Astrocyte (in vitro differentiated cells and primary cell): ENCODE measurements at regions not wholly inside any gene's neighbourhood (a gene's known extent, or its start where the extent isn't known, plus 50 kb on each side); places are given as distances from the start of the nearest gene placed in this dataset.

Experiments
- DNase-seq: peaks from one replicate; pipeline ENCODE4 v3.0.0-alpha.2; 2010; ENCODE audit warnings: low read depth
- FAIRE-seq: peaks from 2 replicates; lab custom pipeline; 2011; peaks lifted over from hg19 to GRCh38; lab: Jason Lieb, UNC
- H2AFZ ChIP-seq: 2 replicates; pipeline ENCODE4 v1.6.0; 2012; ENCODE audit warnings: low read depth, low read length, inconsistent platforms
- H3K27ac ChIP-seq: 2 replicates; pipeline ENCODE4 v1.5.1; 2011; ENCODE audit warnings: low read depth, low read length, inconsistent platforms
- H3K27me3 ChIP-seq: 2 replicates; pipeline ENCODE4 v1.6.0; 2011; ENCODE audit warnings: low read length, inconsistent platforms; ENCODE audit not compliant: insufficient read depth
- H3K36me3 ChIP-seq: 2 replicates; pipeline ENCODE4 v1.5.1; 2011; ENCODE audit warnings: low read length, inconsistent platforms; ENCODE audit not compliant: insufficient read depth
- H3K4me1 ChIP-seq: 2 replicates; pipeline ENCODE4 v1.5.1; 2011; ENCODE audit warnings: low read length, inconsistent platforms; ENCODE audit not compliant: insufficient read depth
- H3K4me2 ChIP-seq: 2 replicates; pipeline ENCODE4 v1.6.0; 2012; ENCODE audit warnings: low read length, inconsistent platforms
- H3K4me3 ChIP-seq: 2 replicates; pipeline ENCODE4 v1.5.1; 2011; ENCODE audit warnings: low read depth, mild to moderate bottlenecking, low read length, inconsistent platforms; ENCODE audit not compliant: insufficient read depth
- H3K79me2 ChIP-seq: 2 replicates; pipeline ENCODE4 v1.6.0; 2012; ENCODE audit warnings: mild to moderate bottlenecking, low read length, inconsistent platforms; ENCODE audit not compliant: insufficient read depth
- H3K9ac ChIP-seq: 2 replicates; pipeline ENCODE4 v1.6.0; 2012; ENCODE audit warnings: mild to moderate bottlenecking, low read length, inconsistent platforms
- H3K9me3 ChIP-seq: 2 replicates; pipeline ENCODE4 v1.5.1; 2012; ENCODE audit warnings: low read depth, mild to moderate bottlenecking, low read length, inconsistent platforms; ENCODE audit not compliant: insufficient read depth
- H4K20me1 ChIP-seq: 2 replicates; pipeline ENCODE4 v1.6.0; 2012; ENCODE audit warnings: low read length, inconsistent platforms; ENCODE audit not compliant: insufficient read depth
- H3K27ac Mint-ChIP-seq: one replicate; pipeline ENCODE4 v1.8.0; 2021; ENCODE audit warnings: mild to moderate bottlenecking, mixed read lengths; ENCODE audit not compliant: unreplicated experiment
- H3K27me3 Mint-ChIP-seq: one replicate; pipeline ENCODE4 v1.8.0; 2021; ENCODE audit warnings: low read depth, mixed read lengths; ENCODE audit not compliant: unreplicated experiment
- H3K36me3 Mint-ChIP-seq: one replicate; pipeline ENCODE4 v1.8.0; 2021; ENCODE audit warnings: low read depth, mixed read lengths; ENCODE audit not compliant: unreplicated experiment
- H3K4me1 Mint-ChIP-seq: one replicate; pipeline ENCODE4 v1.8.0; 2021; ENCODE audit warnings: low read depth, mixed read lengths; ENCODE audit not compliant: unreplicated experiment
- H3K4me3 Mint-ChIP-seq: one replicate; pipeline ENCODE4 v1.8.0; 2021; ENCODE audit warnings: mild to moderate bottlenecking, moderate library complexity, mixed read lengths; ENCODE audit not compliant: unreplicated experiment
- H3K9me3 Mint-ChIP-seq: one replicate; pipeline ENCODE4 v1.8.0; 2021; ENCODE audit warnings: mild to moderate bottlenecking, mixed read lengths; ENCODE audit not compliant: unreplicated experiment
- EZH2 ChIP-seq: IDR thresholded peaks from 2 replicates; pipeline ENCODE4 v1.6.1; 2012; ENCODE audit warnings: mild to moderate bottlenecking, low read length, inconsistent platforms; ENCODE audit not compliant: insufficient read depth
- TF ChIP-seq, protein P1 (sequence below): IDR thresholded peaks from 2 replicates; pipeline ENCODE4 v1.5.1; 2011; ENCODE audit warnings: low read depth, mild to moderate bottlenecking, inconsistent platforms, low read length, moderate library complexity; ENCODE audit not compliant: insufficient read depth

DNA sequence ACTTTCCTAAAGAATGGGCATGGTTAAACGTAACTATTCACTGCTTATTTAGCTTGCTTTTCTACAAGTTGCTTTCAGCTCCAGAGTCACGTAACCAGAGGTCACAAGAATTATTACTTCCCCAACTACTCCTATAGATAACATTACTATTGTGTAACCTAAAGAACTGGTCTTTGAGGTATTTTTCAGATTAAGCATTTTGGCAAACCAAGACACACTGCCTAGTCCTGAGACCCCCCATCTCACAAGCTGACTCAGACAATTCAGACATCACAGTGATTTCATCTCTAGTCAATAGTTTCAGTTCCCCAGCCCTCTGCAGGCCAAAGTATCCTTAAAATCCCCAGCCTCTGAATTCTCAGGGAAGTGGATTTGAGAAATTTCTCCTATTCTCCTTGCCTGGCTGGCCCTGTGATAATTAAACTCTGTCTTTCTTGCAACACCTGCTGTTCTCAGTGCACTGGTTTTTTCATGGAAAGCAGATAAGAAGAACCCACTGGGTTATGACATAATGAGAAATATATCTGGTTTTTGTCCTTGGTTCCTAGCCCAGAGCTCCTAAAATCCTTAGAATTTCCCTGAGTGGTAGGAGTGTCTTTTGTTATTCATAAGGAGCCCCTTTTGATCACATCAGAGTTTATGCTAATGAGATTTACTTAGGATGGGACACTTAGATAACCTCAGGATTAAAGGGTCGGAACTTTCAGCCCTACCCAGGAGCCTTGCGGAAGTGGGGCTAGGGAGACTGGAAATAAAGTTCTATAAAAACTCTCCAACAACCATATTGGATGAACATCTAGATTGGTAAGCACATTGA, 1310.8 kb upstream of the CHAC2 start:
- Mint-ChIP-seq H3K36me3 (no peaks in the 10 kb centered on the region), H3K27me3 (no peaks in the 10 kb centered on the region), H3K4me3 (no peak overlapping the region), H3K27ac (no peak overlapping the region), H3K4me1 (peaks cover 4% of the 10 kb centered on the region), H3K9me3 (no peaks in the 10 kb centered on the region)
- FAIRE-seq (no peak), DNase-seq (peak; percentile 15)
- no peak overlapping the region for H2AFZ ChIP-seq
- no peaks in the 10 kb centered on the region for H3K79me2 ChIP-seq
- no peak overlapping the region for H3K4me2 ChIP-seq
- H4K20me1 ChIP-seq: no peaks in the 10 kb centered on the region
- H3K9ac ChIP-seq: no peak overlapping the region
- no peaks in the 10 kb centered on the region for H3K27me3 ChIP-seq
- no peaks in the 10 kb centered on the region for H3K9me3 ChIP-seq
- no peak for TF ChIP-seq EZH2
- TF ChIP-seq, protein P1, sequence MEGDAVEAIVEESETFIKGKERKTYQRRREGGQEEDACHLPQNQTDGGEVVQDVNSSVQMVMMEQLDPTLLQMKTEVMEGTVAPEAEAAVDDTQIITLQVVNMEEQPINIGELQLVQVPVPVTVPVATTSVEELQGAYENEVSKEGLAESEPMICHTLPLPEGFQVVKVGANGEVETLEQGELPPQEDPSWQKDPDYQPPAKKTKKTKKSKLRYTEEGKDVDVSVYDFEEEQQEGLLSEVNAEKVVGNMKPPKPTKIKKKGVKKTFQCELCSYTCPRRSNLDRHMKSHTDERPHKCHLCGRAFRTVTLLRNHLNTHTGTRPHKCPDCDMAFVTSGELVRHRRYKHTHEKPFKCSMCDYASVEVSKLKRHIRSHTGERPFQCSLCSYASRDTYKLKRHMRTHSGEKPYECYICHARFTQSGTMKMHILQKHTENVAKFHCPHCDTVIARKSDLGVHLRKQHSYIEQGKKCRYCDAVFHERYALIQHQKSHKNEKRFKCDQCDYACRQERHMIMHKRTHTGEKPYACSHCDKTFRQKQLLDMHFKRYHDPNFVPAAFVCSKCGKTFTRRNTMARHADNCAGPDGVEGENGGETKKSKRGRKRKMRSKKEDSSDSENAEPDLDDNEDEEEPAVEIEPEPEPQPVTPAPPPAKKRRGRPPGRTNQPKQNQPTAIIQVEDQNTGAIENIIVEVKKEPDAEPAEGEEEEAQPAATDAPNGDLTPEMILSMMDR: no peak
- H3K4me3 ChIP-seq: no peak overlapping the region
- H3K4me1 ChIP-seq: no peaks in the 10 kb centered on the region
- H3K36me3 ChIP-seq: no peaks in the 10 kb centered on the region
- H3K27ac ChIP-seq: no peak overlapping the region

DNA sequence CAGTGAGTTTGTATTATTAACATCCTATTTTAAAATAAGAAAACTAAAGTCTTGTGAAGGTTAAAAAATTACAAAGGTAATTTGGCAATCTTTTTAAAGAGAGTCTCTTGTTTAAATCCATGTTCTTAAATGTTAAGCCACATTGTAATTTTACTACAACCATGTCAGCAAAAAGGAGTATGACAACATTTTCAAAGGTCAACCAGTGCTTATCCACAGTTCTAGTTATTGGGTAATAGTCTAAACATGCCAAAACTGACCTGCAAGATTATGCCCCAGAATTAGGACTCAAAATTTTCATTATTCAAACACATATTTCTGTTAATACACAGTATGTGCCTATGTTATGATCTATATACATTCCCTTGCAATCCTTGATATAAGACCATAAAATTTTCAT, 1312.6 kb upstream of the CHAC2 start:
- H3K36me3 Mint-ChIP-seq: no peaks in the 10 kb centered on the region
- no peak overlapping the region for H3K27ac ChIP-seq
- H3K4me3 Mint-ChIP-seq: no peak overlapping the region
- H3K9me3 Mint-ChIP-seq: no peaks in the 10 kb centered on the region
- H3K79me2 ChIP-seq: no peaks in the 10 kb centered on the region
- no peak overlapping the region for H3K4me3 ChIP-seq
- H3K9me3 ChIP-seq: no peaks in the 10 kb centered on the region
- no peak overlapping the region for H3K27ac Mint-ChIP-seq
- DNase-seq (no peak), FAIRE-seq (no peak)
- H3K27me3 ChIP-seq: no peaks in the 10 kb centered on the region
- H3K4me2 ChIP-seq: no peak overlapping the region
- H3K36me3 ChIP-seq: no peaks in the 10 kb centered on the region
- H2AFZ ChIP-seq: no peak overlapping the region
- TF ChIP-seq EZH2: no peak
- TF ChIP-seq, protein P1: no peak
- H3K4me1 ChIP-seq: no peaks in the 10 kb centered on the region
- peaks cover 4% of the 10 kb centered on the region for H3K4me1 Mint-ChIP-seq
- H3K27me3 Mint-ChIP-seq: no peaks in the 10 kb centered on the region
- no peak overlapping the region for H3K9ac ChIP-seq
- no peaks in the 10 kb centered on the region for H4K20me1 ChIP-seq

DNA sequence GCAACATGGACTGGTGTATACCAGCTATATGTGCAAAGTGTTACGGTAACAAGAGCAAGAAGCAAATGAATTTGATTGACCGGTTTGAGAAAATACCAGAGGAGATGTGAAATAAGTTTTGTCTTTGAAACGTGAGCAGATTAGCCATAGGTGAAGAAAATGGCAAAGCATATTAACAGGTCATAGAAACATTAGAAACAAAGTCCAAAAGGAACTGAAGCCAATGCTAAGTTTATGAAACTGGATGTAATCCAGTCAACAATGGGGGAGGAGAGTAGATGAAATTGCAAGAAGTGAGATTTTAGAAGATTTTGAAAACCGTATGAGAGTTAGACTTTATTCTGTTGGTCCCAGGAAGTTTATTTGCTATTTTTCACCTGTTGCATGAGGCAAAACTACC, 1315.4 kb upstream of the CHAC2 start:
- FAIRE-seq (no peak), DNase-seq (no peak)
- Mint-ChIP-seq H3K4me1 (peaks cover 4% of the 10 kb centered on the region), H3K27me3 (no peaks in the 10 kb centered on the region), H3K9me3 (no peaks in the 10 kb centered on the region), H3K27ac (no peak overlapping the region), H3K4me3 (no peak overlapping the region), H3K36me3 (no peaks in the 10 kb centered on the region)
- H3K27me3 ChIP-seq: no peaks in the 10 kb centered on the region
- H3K4me1 ChIP-seq: no peaks in the 10 kb centered on the region
- H3K27ac ChIP-seq: no peak overlapping the region
- H3K9me3 ChIP-seq: no peaks in the 10 kb centered on the region
- H2AFZ ChIP-seq: no peak overlapping the region
- no peaks in the 10 kb centered on the region for H3K36me3 ChIP-seq
- no peak overlapping the region for H3K4me2 ChIP-seq
- TF ChIP-seq EZH2: no peak
- TF ChIP-seq, protein P1: no peak
- H3K79me2 ChIP-seq: no peaks in the 10 kb centered on the region
- no peaks in the 10 kb centered on the region for H4K20me1 ChIP-seq
- H3K9ac ChIP-seq: no peak overlapping the region
- H3K4me3 ChIP-seq: no peak overlapping the region
